Stimulated activated CD4-positive, alpha-beta T cell treated with anti-CD3 and anti-CD28 coated beads, TNF-alpha, amount 100 ng/mL, for 1 hour (primary cell): ENCODE measurements at regions not wholly inside any gene's neighbourhood (a gene's known extent, or its start where the extent isn't known, plus 50 kb on each side); places are given as distances from the start of the nearest gene placed in this dataset.

Source experiments
- DNase-seq, 3 donors: peaks; one replicate each; pipeline ENCODE4 v3.0.0-alpha.2; 2020; ENCODE audit warnings: low read depth in 3 of 3, low spot score in 1 of 3

GRCh38 chr4:129346734-129347133, 250.8 kb downstream of the C4orf33 start:
- no peak for DNase-seq

- DNase-seq = no peak
Observed at GRCh38 chr4:129350834-129351721, 255.1 kb downstream of the C4orf33 start.

GRCh38 chr4:129352480-129352879, 256.5 kb downstream of the C4orf33 start:
- no peak for DNase-seq

- no peak for DNase-seq
Observed at GRCh38 chr4:129353490-129353889, 257.5 kb downstream of the C4orf33 start.

- DNase-seq = no peak
Observed at GRCh38 chr4:129355031-129355430, 259.1 kb downstream of the C4orf33 start.

- DNase-seq = no peak
Observed at GRCh38 chr4:129355516-129355915, 259.6 kb downstream of the C4orf33 start.

GRCh38 chr4:129358571-129358970, 262.6 kb downstream of the C4orf33 start:
- DNase-seq = no peak

- DNase-seq = no peak
Observed at GRCh38 chr4:129359461-129359860, 263.5 kb downstream of the C4orf33 start.

- DNase-seq = no peak
Observed at GRCh38 chr4:129362691-129363274, 266.8 kb downstream of the C4orf33 start.

GRCh38 chr4:129364747-129365452, 268.9 kb downstream of the C4orf33 start:
- DNase-seq = no peak

- no peak for DNase-seq
Observed at GRCh38 chr4:129369361-129370010, 273.5 kb downstream of the C4orf33 start.

- DNase-seq = no peak
Observed at GRCh38 chr4:129371065-129371464, 275.1 kb downstream of the C4orf33 start.

- no peak for DNase-seq
Observed at GRCh38 chr4:129371926-129372325, 276.0 kb downstream of the C4orf33 start.

GRCh38 chr4:129377131-129377845, 281.3 kb downstream of the C4orf33 start:
- no peak for DNase-seq

- DNase-seq = no peak
Observed at GRCh38 chr4:129378364-129378763, 282.4 kb downstream of the C4orf33 start.

- DNase-seq = no peak
Observed at GRCh38 chr4:129379429-129379828, 283.5 kb downstream of the C4orf33 start.

GRCh38 chr4:129384974-129385373, 289.0 kb downstream of the C4orf33 start:
- DNase-seq = no peak

GRCh38 chr4:129387666-129388065, 291.7 kb downstream of the C4orf33 start:
- DNase-seq = no peak

- DNase-seq = no peak
Observed at GRCh38 chr4:129393976-129394375, 298.0 kb downstream of the C4orf33 start.

- no peak for DNase-seq
Observed at GRCh38 chr4:129394635-129395034, 298.7 kb downstream of the C4orf33 start.

- DNase-seq = no peak
Observed at GRCh38 chr4:129403848-129404247, 307.9 kb downstream of the C4orf33 start.
